GM18909 (cell line): ENCODE measurements at regions not wholly inside any gene's neighbourhood (a gene's known extent, or its start where the extent isn't known, plus 50 kb on each side); places are given as distances from the start of the nearest gene placed in this dataset.

Experiments
- ATAC-seq: cut with Tn5 transposase; IDR thresholded peaks from one replicate; pipeline ENCODE4 v1.9.1; 2021; ENCODE audit warnings: mild to moderate bottlenecking; ENCODE audit not compliant: unreplicated experiment, poor library complexity

- no peak for ATAC-seq
Observed at GRCh38 chr20:51221103-51221502, 198.2 kb upstream of the KCNG1 start.

- no peak for ATAC-seq
Observed at GRCh38 chr20:51220293-51220706, 197.4 kb upstream of the KCNG1 start.

- ATAC-seq = no peak
Observed at GRCh38 chr20:51219544-51219943, 196.6 kb upstream of the KCNG1 start.

GRCh38 chr20:51218603-51219002, 195.7 kb upstream of the KCNG1 start:
- no peak for ATAC-seq

GRCh38 chr20:51217347-51218045, 194.6 kb upstream of the KCNG1 start:
- ATAC-seq = no peak

- no peak for ATAC-seq
Observed at GRCh38 chr20:51216850-51217249, 193.9 kb upstream of the KCNG1 start.

GRCh38 chr20:51212816-51213215, 189.9 kb upstream of the KCNG1 start:
- no peak for ATAC-seq

- no peak for ATAC-seq
Observed at GRCh38 chr20:51211191-51211590, 188.3 kb upstream of the KCNG1 start.

GRCh38 chr20:51210084-51210483, 187.2 kb upstream of the KCNG1 start:
- no peak for ATAC-seq

GRCh38 chr20:51208162-51208561, 185.3 kb upstream of the KCNG1 start:
- no peak for ATAC-seq

GRCh38 chr20:51206032-51206662, 183.2 kb upstream of the KCNG1 start:
- no peak for ATAC-seq

GRCh38 chr20:51204794-51205193, 181.9 kb upstream of the KCNG1 start:
- no peak for ATAC-seq

GRCh38 chr20:51204051-51204715, 181.3 kb upstream of the KCNG1 start:
- ATAC-seq = no peak

- ATAC-seq = no peak
Observed at GRCh38 chr20:51202304-51202703, 179.4 kb upstream of the KCNG1 start.

GRCh38 chr20:51199920-51200319, 177.0 kb upstream of the KCNG1 start:
- ATAC-seq = no peak

GRCh38 chr20:51198876-51199523, 176.1 kb upstream of the KCNG1 start:
- no peak for ATAC-seq

GRCh38 chr20:51198238-51198637, 175.3 kb upstream of the KCNG1 start:
- ATAC-seq = no peak

GRCh38 chr20:51196991-51197651, 174.2 kb upstream of the KCNG1 start:
- no peak for ATAC-seq

- ATAC-seq = no peak
Observed at GRCh38 chr20:51195990-51196389, 173.1 kb upstream of the KCNG1 start.

- ATAC-seq = no peak
Observed at GRCh38 chr20:51195419-51195901, 172.6 kb upstream of the KCNG1 start.
